ENCODE measurements at regions not wholly inside any gene's neighbourhood (a gene's known extent, or its start where the extent isn't known, plus 50 kb on each side); places are given as distances from the start of the nearest gene placed in this dataset.

DNA sequence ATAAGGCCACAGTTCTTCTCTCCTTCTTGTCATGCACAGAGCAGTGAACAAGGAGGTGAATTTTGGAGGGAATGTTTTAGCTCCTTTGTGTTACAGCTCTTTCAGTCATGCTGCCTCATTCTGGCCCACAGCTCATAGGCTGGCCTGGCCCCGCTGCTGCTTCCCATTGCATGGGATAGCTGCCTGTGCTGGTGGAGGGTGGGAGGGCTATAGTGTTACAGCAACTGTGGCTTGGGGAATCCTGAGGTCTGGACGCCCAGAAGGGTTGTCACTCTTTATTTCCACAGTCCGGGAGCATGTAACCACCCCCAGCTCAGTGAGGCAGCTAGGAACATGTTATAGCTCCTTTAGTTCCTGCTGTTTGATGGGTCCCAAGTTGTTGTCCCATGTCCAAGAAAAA, 210.3 kb downstream of the AMY1C start:
- H3K9me3 ChIP-seq (ENCODE audit: control extremely low read depth in 1 of 3, control insufficient read depth in 2 of 3, insufficient read depth in 1 of 3, low read length in 2 of 3), result peaks cover 1 to 18% (median 17%) of the 10 kb centered on the region in 3 donors
- DNase-seq (no peak), ATAC-seq (ENCODE audit: low read depth) (no peak)
- H3K27ac Mint-ChIP-seq, result no peak overlapping the region
- peaks cover 3% of the 10 kb centered on the region for H3K4me1 Mint-ChIP-seq
- 86% methylated on average over 3 of the region's 3 CpGs for WGBS (ENCODE audit: insufficient coverage)
- H2AFZ ChIP-seq (ENCODE audit: insufficient read depth, low read depth, low read length, poor library complexity, severe bottlenecking), result no peak overlapping the region
- H3K4me1 ChIP-seq (ENCODE audit: control insufficient read depth in 2 of 2, insufficient read depth in 2 of 2, low read length in 2 of 2), result no peaks in the 10 kb centered on the region
- H3K9ac ChIP-seq (ENCODE audit: low read length), result no peak overlapping the region
- H3K27me3 ChIP-seq (replicated peaks in 1 of 4; ENCODE audit: control extremely low read depth in 1 of 4, control insufficient read depth in 3 of 4, insufficient read depth in 4 of 4, low read length in 3 of 4), result no peaks in the 10 kb centered on the region
- ChIA-PET CTCF (no interaction called here), POLR2A (no interaction called here)
- no peak for TF ChIP-seq EZH2 (IDR thresholded peaks at IDR 0.05; ENCODE audit: borderline replicate concordance, insufficient read depth, low read depth, low read length, poor library complexity, severe bottlenecking)
- no peak for TF ChIP-seq CTCF (IDR thresholded peaks at IDR 0.05)
- H3K9me3 Mint-ChIP-seq (ENCODE audit: insufficient read depth), result peaks cover 8% of the 10 kb centered on the region
- H3K27ac ChIP-seq (ENCODE audit: low read length in 2 of 2), result no peak overlapping the region
- no peak overlapping the region for H3K4me3 ChIP-seq (ENCODE audit: control extremely low read depth in 1 of 5, extremely low read depth in 1 of 5, insufficient read depth in 1 of 5, low read depth in 2 of 5, low read length in 4 of 5)
- no peaks in the 10 kb centered on the region for H3K79me2 ChIP-seq (ENCODE audit: control insufficient read depth, insufficient read depth, low read length)
- no peaks in the 10 kb centered on the region for H4K20me1 ChIP-seq (ENCODE audit: control insufficient read depth, insufficient read depth, low read length, poor library complexity, severe bottlenecking)
- H3K4me3 Mint-ChIP-seq, result no peak overlapping the region
- H3K36me3 ChIP-seq (replicated peaks in 1 of 2; ENCODE audit: control extremely low read depth in 1 of 2, control insufficient read depth in 1 of 2, extremely low read depth in 1 of 2, insufficient read depth in 2 of 2, low read length in 1 of 2), result no peaks in the 10 kb centered on the region
- intact Hi-C loops (cut with micrococcal nuclease), result no loop called here
- H3K27me3 Mint-ChIP-seq, result no peaks in the 10 kb centered on the region
- no peak overlapping the region for H3K4me2 ChIP-seq (replicated peaks; ENCODE audit: low read depth, low read length, poor library complexity, severe bottlenecking)

- 74% methylated on average over 5 of the region's 6 CpGs for WGBS (ENCODE audit: insufficient coverage)
- TF ChIP-seq EZH2 (IDR thresholded peaks at IDR 0.05; ENCODE audit: borderline replicate concordance, insufficient read depth, low read depth, low read length, poor library complexity, severe bottlenecking) (no peak), CTCF (IDR thresholded peaks at IDR 0.05) (no peak)
- POLR2A ChIA-PET, result no interaction called here
- no peaks in the 10 kb centered on the region for H3K79me2 ChIP-seq (ENCODE audit: control insufficient read depth, insufficient read depth, low read length)
- intact Hi-C loops (cut with micrococcal nuclease), result no loop called here
- H3K9me3 Mint-ChIP-seq (ENCODE audit: insufficient read depth), result peaks cover 8% of the 10 kb centered on the region
- DNase-seq (no peak), ATAC-seq (ENCODE audit: low read depth) (no peak)
- no peaks in the 10 kb centered on the region for H3K36me3 ChIP-seq (replicated peaks in 1 of 2; ENCODE audit: control extremely low read depth in 1 of 2, control insufficient read depth in 1 of 2, extremely low read depth in 1 of 2, insufficient read depth in 2 of 2, low read length in 1 of 2)
- H3K27ac Mint-ChIP-seq, result no peak overlapping the region
- H3K4me1 Mint-ChIP-seq, result peaks cover 3% of the 10 kb centered on the region
- H3K27me3 Mint-ChIP-seq, result no peaks in the 10 kb centered on the region
- H3K4me2 ChIP-seq (replicated peaks; ENCODE audit: low read depth, low read length, poor library complexity, severe bottlenecking), result no peak overlapping the region
- no peak overlapping the region for H3K4me3 ChIP-seq (ENCODE audit: control extremely low read depth in 1 of 5, extremely low read depth in 1 of 5, insufficient read depth in 1 of 5, low read depth in 2 of 5, low read length in 4 of 5)
- H3K4me3 Mint-ChIP-seq, result no peak overlapping the region
- H3K4me1 ChIP-seq (ENCODE audit: control insufficient read depth in 2 of 2, insufficient read depth in 2 of 2, low read length in 2 of 2), result no peaks in the 10 kb centered on the region
- H2AFZ ChIP-seq (ENCODE audit: insufficient read depth, low read depth, low read length, poor library complexity, severe bottlenecking), result no peak overlapping the region
- peaks cover 1 to 18% (median 17%) of the 10 kb centered on the region in 3 donors for H3K9me3 ChIP-seq (ENCODE audit: control extremely low read depth in 1 of 3, control insufficient read depth in 2 of 3, insufficient read depth in 1 of 3, low read length in 2 of 3)
- H3K27ac ChIP-seq (ENCODE audit: low read length in 2 of 2), result no peak overlapping the region
- H4K20me1 ChIP-seq (ENCODE audit: control insufficient read depth, insufficient read depth, low read length, poor library complexity, severe bottlenecking), result no peaks in the 10 kb centered on the region
- H3K9ac ChIP-seq (ENCODE audit: low read length), result no peak overlapping the region
- CTCF ChIA-PET, result no interaction called here
- no peaks in the 10 kb centered on the region for H3K27me3 ChIP-seq (replicated peaks in 1 of 4; ENCODE audit: control extremely low read depth in 1 of 4, control insufficient read depth in 3 of 4, insufficient read depth in 4 of 4, low read length in 3 of 4)
These were observed 211.0 kb downstream of the AMY1C start for GRCh38 chr1:103960710-103961109.
